ENCODE measurements at regions not wholly inside any gene's neighbourhood (a gene's known extent, or its start where the extent isn't known, plus 50 kb on each side); places are given as distances from the start of the nearest gene placed in this dataset.

DNA sequence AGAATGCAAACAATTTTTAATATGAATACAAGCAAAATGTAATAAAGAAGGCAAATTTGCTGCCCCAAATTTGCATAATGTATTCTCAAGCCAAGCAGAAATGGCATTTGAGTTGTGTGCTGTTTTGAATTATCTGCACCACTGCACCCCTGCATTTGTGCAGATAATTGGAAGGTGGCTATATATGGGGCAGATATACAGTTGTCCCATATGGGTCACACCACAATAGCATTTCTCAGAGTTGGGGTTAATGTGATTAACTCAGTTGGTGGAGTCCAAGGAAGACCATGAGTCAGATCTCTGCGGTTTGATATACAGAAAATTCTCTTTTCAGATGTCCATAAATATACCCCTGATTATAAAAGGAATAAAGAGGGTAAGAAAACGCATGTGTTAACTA is 68.9 kb upstream of the EXOC4 start:
- TF ChIP-seq SIN3A (IDR thresholded peaks at IDR 0.05; ENCODE audit: low read depth), result no peak
- TF ChIP-seq EZH2 (IDR thresholded peaks at IDR 0.05), result no peak
- TF ChIP-seq, protein P1, sequence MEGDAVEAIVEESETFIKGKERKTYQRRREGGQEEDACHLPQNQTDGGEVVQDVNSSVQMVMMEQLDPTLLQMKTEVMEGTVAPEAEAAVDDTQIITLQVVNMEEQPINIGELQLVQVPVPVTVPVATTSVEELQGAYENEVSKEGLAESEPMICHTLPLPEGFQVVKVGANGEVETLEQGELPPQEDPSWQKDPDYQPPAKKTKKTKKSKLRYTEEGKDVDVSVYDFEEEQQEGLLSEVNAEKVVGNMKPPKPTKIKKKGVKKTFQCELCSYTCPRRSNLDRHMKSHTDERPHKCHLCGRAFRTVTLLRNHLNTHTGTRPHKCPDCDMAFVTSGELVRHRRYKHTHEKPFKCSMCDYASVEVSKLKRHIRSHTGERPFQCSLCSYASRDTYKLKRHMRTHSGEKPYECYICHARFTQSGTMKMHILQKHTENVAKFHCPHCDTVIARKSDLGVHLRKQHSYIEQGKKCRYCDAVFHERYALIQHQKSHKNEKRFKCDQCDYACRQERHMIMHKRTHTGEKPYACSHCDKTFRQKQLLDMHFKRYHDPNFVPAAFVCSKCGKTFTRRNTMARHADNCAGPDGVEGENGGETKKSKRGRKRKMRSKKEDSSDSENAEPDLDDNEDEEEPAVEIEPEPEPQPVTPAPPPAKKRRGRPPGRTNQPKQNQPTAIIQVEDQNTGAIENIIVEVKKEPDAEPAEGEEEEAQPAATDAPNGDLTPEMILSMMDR (IDR thresholded peaks at IDR 0.05 in 2 of 3, conservative IDR thresholded peaks at IDR 0.05 in 1 of 3; ENCODE audit: borderline replicate concordance in 1 of 3, insufficient read depth in 1 of 3, low read depth in 2 of 3, low read length in 2 of 3), result no peak
- TF ChIP-seq, protein P2, sequence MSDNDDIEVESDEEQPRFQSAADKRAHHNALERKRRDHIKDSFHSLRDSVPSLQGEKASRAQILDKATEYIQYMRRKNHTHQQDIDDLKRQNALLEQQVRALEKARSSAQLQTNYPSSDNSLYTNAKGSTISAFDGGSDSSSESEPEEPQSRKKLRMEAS (IDR thresholded peaks at IDR 0.05), result no peak
- TF ChIP-seq ZNF274 (IDR thresholded peaks at IDR 0.05; ENCODE audit: low read depth, low read length), result no peak
- TF ChIP-seq, protein P3, sequence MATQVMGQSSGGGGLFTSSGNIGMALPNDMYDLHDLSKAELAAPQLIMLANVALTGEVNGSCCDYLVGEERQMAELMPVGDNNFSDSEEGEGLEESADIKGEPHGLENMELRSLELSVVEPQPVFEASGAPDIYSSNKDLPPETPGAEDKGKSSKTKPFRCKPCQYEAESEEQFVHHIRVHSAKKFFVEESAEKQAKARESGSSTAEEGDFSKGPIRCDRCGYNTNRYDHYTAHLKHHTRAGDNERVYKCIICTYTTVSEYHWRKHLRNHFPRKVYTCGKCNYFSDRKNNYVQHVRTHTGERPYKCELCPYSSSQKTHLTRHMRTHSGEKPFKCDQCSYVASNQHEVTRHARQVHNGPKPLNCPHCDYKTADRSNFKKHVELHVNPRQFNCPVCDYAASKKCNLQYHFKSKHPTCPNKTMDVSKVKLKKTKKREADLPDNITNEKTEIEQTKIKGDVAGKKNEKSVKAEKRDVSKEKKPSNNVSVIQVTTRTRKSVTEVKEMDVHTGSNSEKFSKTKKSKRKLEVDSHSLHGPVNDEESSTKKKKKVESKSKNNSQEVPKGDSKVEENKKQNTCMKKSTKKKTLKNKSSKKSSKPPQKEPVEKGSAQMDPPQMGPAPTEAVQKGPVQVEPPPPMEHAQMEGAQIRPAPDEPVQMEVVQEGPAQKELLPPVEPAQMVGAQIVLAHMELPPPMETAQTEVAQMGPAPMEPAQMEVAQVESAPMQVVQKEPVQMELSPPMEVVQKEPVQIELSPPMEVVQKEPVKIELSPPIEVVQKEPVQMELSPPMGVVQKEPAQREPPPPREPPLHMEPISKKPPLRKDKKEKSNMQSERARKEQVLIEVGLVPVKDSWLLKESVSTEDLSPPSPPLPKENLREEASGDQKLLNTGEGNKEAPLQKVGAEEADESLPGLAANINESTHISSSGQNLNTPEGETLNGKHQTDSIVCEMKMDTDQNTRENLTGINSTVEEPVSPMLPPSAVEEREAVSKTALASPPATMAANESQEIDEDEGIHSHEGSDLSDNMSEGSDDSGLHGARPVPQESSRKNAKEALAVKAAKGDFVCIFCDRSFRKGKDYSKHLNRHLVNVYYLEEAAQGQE (IDR thresholded peaks at IDR 0.05; ENCODE audit: low read depth), result no peak
- no peak for TF ChIP-seq CEBPB (IDR thresholded peaks at IDR 0.05; ENCODE audit: low read depth)
- no peak for TF ChIP-seq POLR2A (IDR thresholded peaks at IDR 0.05; ENCODE audit: borderline replicate concordance, extremely low read depth, insufficient read depth, insufficient read length)

All from HCT116 (cell line).